SJCRH30 (cell line): ENCODE measurements at regions not wholly inside any gene's neighbourhood (a gene's known extent, or its start where the extent isn't known, plus 50 kb on each side); places are given as distances from the start of the nearest gene placed in this dataset.

ENCODE experiments used
- DNase-seq, 2 experiments: peaks; one replicate each; pipeline ENCODE4 v3.0.0-alpha.2; 2015 to 2020
- H3K27ac ChIP-seq: fragments of 250-450 bp; sonication (Bioruptor Pico); 2 replicates; pipeline ENCODE4 v1.5.1; 2020; ENCODE audit warnings: mild to moderate bottlenecking, moderate library complexity
- H3K27me3 ChIP-seq: fragments of 250-450 bp; sonication (Bioruptor Pico); 2 replicates; pipeline ENCODE4 v1.5.1; 2020; ENCODE audit warnings: mild to moderate bottlenecking, moderate library complexity
- H3K36me3 ChIP-seq: fragments of 250-450 bp; sonication (Bioruptor Pico); 2 replicates; pipeline ENCODE4 v1.5.1; 2020; ENCODE audit warnings: mild to moderate bottlenecking, moderate library complexity
- H3K4me1 ChIP-seq: fragments of 250-450 bp; sonication (Bioruptor Pico); 2 replicates; pipeline ENCODE4 v1.5.1; 2020; ENCODE audit warnings: mild to moderate bottlenecking, moderate library complexity
- H3K4me3 ChIP-seq: fragments of 250-450 bp; sonication (Bioruptor Pico); 2 replicates; pipeline ENCODE4 v1.5.1; 2020; ENCODE audit warnings: mild to moderate bottlenecking, moderate library complexity
- H3K9me3 ChIP-seq: fragments of 250-450 bp; sonication (Bioruptor Pico); replicated peaks from 2 replicates; pipeline ENCODE4 v1.5.1; 2020; ENCODE audit warnings: mild to moderate bottlenecking, moderate library complexity

- H3K36me3 ChIP-seq = no peaks in the 10 kb centered on the region
- no peak for DNase-seq
- H3K9me3 ChIP-seq = no peaks in the 10 kb centered on the region
- H3K27ac ChIP-seq = no peak overlapping the region
- no peaks in the 10 kb centered on the region for H3K27me3 ChIP-seq
- no peaks in the 10 kb centered on the region for H3K4me1 ChIP-seq
- H3K4me3 ChIP-seq = no peak overlapping the region
Observed at GRCh38 chr3:115332998-115333397, 185.9 kb upstream of the ZBTB20 start.

GRCh38 chr3:115336836-115337235 lies 189.7 kb upstream of the ZBTB20 start:
- H3K9me3 ChIP-seq = no peaks in the 10 kb centered on the region
- no peaks in the 10 kb centered on the region for H3K27me3 ChIP-seq
- no peaks in the 10 kb centered on the region for H3K36me3 ChIP-seq
- H3K27ac ChIP-seq = no peak overlapping the region
- no peaks in the 10 kb centered on the region for H3K4me1 ChIP-seq
- H3K4me3 ChIP-seq = no peak overlapping the region
- DNase-seq = no peak

- Histone ChIP-seq H3K4me3 (no peak overlapping the region), H3K4me1 (no peaks in the 10 kb centered on the region), H3K27ac (no peak overlapping the region), H3K27me3 (no peaks in the 10 kb centered on the region), H3K9me3 (no peaks in the 10 kb centered on the region), H3K36me3 (no peaks in the 10 kb centered on the region)
- DNase-seq = no peak
Observed at GRCh38 chr3:115340586-115340985, 193.5 kb upstream of the ZBTB20 start.

GRCh38 chr3:115341208-115341607 lies 194.1 kb upstream of the ZBTB20 start:
- H3K27me3 ChIP-seq = no peaks in the 10 kb centered on the region
- H3K4me3 ChIP-seq = no peak overlapping the region
- no peaks in the 10 kb centered on the region for H3K4me1 ChIP-seq
- H3K36me3 ChIP-seq = no peaks in the 10 kb centered on the region
- H3K27ac ChIP-seq = no peak overlapping the region
- no peak for DNase-seq
- H3K9me3 ChIP-seq = no peaks in the 10 kb centered on the region

GRCh38 chr3:115347737-115348136 lies 200.6 kb upstream of the ZBTB20 start:
- H3K27me3 ChIP-seq = no peaks in the 10 kb centered on the region
- no peak for DNase-seq
- no peaks in the 10 kb centered on the region for H3K36me3 ChIP-seq
- no peak overlapping the region for H3K27ac ChIP-seq
- no peaks in the 10 kb centered on the region for H3K4me1 ChIP-seq
- no peaks in the 10 kb centered on the region for H3K9me3 ChIP-seq
- no peak overlapping the region for H3K4me3 ChIP-seq

GRCh38 chr3:115348412-115348811 lies 201.3 kb upstream of the ZBTB20 start:
- Histone ChIP-seq H3K4me1 (no peaks in the 10 kb centered on the region), H3K27ac (no peak overlapping the region), H3K36me3 (no peaks in the 10 kb centered on the region), H3K4me3 (no peak overlapping the region), H3K9me3 (no peaks in the 10 kb centered on the region), H3K27me3 (no peaks in the 10 kb centered on the region)
- no peak for DNase-seq

GRCh38 chr3:115348951-115349745 lies 202.1 kb upstream of the ZBTB20 start:
- Histone ChIP-seq H3K4me3 (no peak overlapping the region), H3K36me3 (no peaks in the 10 kb centered on the region), H3K27me3 (no peaks in the 10 kb centered on the region), H3K4me1 (no peaks in the 10 kb centered on the region), H3K27ac (no peak overlapping the region), H3K9me3 (no peaks in the 10 kb centered on the region)
- no peak for DNase-seq

- Histone ChIP-seq H3K27me3 (no peaks in the 10 kb centered on the region), H3K4me1 (no peaks in the 10 kb centered on the region), H3K9me3 (no peaks in the 10 kb centered on the region), H3K27ac (no peak overlapping the region), H3K4me3 (no peak overlapping the region), H3K36me3 (no peaks in the 10 kb centered on the region)
- DNase-seq = no peak
Observed at GRCh38 chr3:115350606-115351005, 203.5 kb upstream of the ZBTB20 start.

GRCh38 chr3:115351193-115351592 lies 204.1 kb upstream of the ZBTB20 start:
- no peaks in the 10 kb centered on the region for H3K36me3 ChIP-seq
- no peak overlapping the region for H3K4me3 ChIP-seq
- H3K27me3 ChIP-seq = no peaks in the 10 kb centered on the region
- H3K27ac ChIP-seq = no peak overlapping the region
- no peaks in the 10 kb centered on the region for H3K9me3 ChIP-seq
- no peaks in the 10 kb centered on the region for H3K4me1 ChIP-seq
- no peak for DNase-seq

- no peak overlapping the region for H3K27ac ChIP-seq
- H3K9me3 ChIP-seq = no peaks in the 10 kb centered on the region
- H3K4me1 ChIP-seq = no peaks in the 10 kb centered on the region
- DNase-seq = no peak
- no peaks in the 10 kb centered on the region for H3K27me3 ChIP-seq
- no peaks in the 10 kb centered on the region for H3K36me3 ChIP-seq
- no peak overlapping the region for H3K4me3 ChIP-seq
Observed at GRCh38 chr3:115354010-115354409, 206.9 kb upstream of the ZBTB20 start.

- Histone ChIP-seq H3K27me3 (no peaks in the 10 kb centered on the region), H3K4me1 (no peaks in the 10 kb centered on the region), H3K27ac (no peak overlapping the region), H3K36me3 (no peaks in the 10 kb centered on the region), H3K4me3 (no peak overlapping the region), H3K9me3 (no peaks in the 10 kb centered on the region)
- no peak for DNase-seq
Observed at GRCh38 chr3:115357456-115357855, 210.4 kb upstream of the ZBTB20 start.

GRCh38 chr3:115359536-115359935 lies 212.4 kb upstream of the ZBTB20 start:
- DNase-seq = no peak
- no peaks in the 10 kb centered on the region for H3K9me3 ChIP-seq
- H3K27me3 ChIP-seq = no peaks in the 10 kb centered on the region
- no peak overlapping the region for H3K27ac ChIP-seq
- no peaks in the 10 kb centered on the region for H3K4me1 ChIP-seq
- no peak overlapping the region for H3K4me3 ChIP-seq
- H3K36me3 ChIP-seq = no peaks in the 10 kb centered on the region

- Histone ChIP-seq H3K27ac (no peak overlapping the region), H3K36me3 (no peaks in the 10 kb centered on the region), H3K4me1 (no peaks in the 10 kb centered on the region), H3K9me3 (no peaks in the 10 kb centered on the region), H3K4me3 (no peak overlapping the region), H3K27me3 (no peaks in the 10 kb centered on the region)
- no peak for DNase-seq
Observed at GRCh38 chr3:115361806-115362205, 214.7 kb upstream of the ZBTB20 start.

- H3K4me1 ChIP-seq = no peaks in the 10 kb centered on the region
- DNase-seq = no peak
Observed at GRCh38 chr3:115363071-115363470, 216.0 kb upstream of the ZBTB20 start.

GRCh38 chr3:115369021-115369420 lies 221.9 kb upstream of the ZBTB20 start:
- no peaks in the 10 kb centered on the region for H3K9me3 ChIP-seq
- H3K27me3 ChIP-seq = no peaks in the 10 kb centered on the region
- DNase-seq = no peak

More at GRCh38 chr3:115363071-115363470, 216.0 kb upstream of the ZBTB20 start:
- no peak overlapping the region for H3K27ac ChIP-seq
- H3K27me3 ChIP-seq = no peaks in the 10 kb centered on the region
- H3K9me3 ChIP-seq = no peaks in the 10 kb centered on the region
- H3K4me3 ChIP-seq = no peak overlapping the region
- H3K36me3 ChIP-seq = no peaks in the 10 kb centered on the region

GRCh38 chr3:115375362-115375761 lies 228.3 kb upstream of the ZBTB20 start:
- H3K27me3 ChIP-seq = no peaks in the 10 kb centered on the region
- DNase-seq = no peak
- H3K4me1 ChIP-seq = no peaks in the 10 kb centered on the region
- H3K4me3 ChIP-seq = no peak overlapping the region
- no peaks in the 10 kb centered on the region for H3K36me3 ChIP-seq
- H3K27ac ChIP-seq = no peak overlapping the region
- H3K9me3 ChIP-seq = no peaks in the 10 kb centered on the region

More at GRCh38 chr3:115369021-115369420, 221.9 kb upstream of the ZBTB20 start:
- Histone ChIP-seq H3K36me3 (no peaks in the 10 kb centered on the region), H3K4me1 (no peaks in the 10 kb centered on the region), H3K27ac (no peak overlapping the region), H3K4me3 (no peak overlapping the region)
